ENCODE measurements at regions not wholly inside any gene's neighbourhood (a gene's known extent, or its start where the extent isn't known, plus 50 kb on each side); places are given as distances from the start of the nearest gene placed in this dataset.

DNA sequence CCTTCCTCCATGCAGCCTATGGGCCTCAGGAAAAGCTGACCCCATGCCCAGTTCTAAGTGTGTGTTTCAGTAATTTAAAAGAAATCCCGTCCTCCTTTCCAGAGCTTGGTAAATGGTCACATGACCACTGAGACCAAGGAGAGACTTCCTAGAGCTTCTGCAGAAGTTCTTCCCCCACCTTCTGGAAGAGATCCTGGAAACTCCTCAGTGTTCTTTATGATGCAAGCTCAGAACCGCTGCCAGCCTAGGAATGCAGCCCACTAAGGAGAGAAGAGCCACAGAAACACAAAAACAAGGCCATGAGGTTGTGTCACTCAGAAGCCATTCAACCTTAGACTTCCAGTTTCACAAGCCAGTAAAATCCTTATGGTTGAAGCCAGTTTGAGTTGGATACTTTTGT is 348.4 kb downstream of the TPBG start:
- DNase-seq (ENCODE audit: low read depth) = no peak
- no peak overlapping the region for H3K4me3 ChIP-seq (ENCODE audit: low read length)
- TF ChIP-seq CTCF (IDR thresholded peaks at IDR 0.05; ENCODE audit: insufficient read depth, low read depth, low read length, missing control alignments) = no peak

DNA sequence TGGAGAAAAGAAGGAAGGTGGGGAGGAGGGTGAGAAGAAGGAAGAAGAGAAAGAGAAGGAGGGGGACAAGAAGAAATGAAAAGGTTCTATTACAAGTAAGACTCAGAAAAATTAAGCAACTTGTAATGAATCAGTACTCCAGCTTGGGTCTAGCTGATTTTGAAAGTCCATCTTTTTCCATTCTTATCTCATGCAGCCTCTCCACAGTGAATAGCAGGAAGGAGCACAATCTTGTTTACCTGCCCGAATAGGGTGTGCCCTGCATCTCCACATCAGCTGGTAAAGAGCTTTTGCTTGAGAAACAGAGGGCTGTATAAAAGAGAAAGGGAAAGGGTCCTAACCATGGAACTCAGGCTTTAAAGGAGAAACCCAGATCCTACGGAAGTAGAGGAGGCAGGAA is 348.8 kb downstream of the TPBG start:
- TF ChIP-seq CTCF (IDR thresholded peaks at IDR 0.05; ENCODE audit: insufficient read depth, low read depth, low read length, missing control alignments) = no peak
- no peak for DNase-seq (ENCODE audit: low read depth)

GRCh38 chr6:82712826-82713225 is 349.2 kb downstream of the TPBG start:
- peak; percentile 11 for DNase-seq (ENCODE audit: low read depth)
- no peak overlapping the region for H3K4me3 ChIP-seq (ENCODE audit: low read length)
- peak; percentile 24 for TF ChIP-seq CTCF (IDR thresholded peaks at IDR 0.05; ENCODE audit: insufficient read depth, low read depth, low read length, missing control alignments)

More for the DNA sequence above, 348.8 kb downstream of the TPBG start:
- H3K4me3 ChIP-seq (ENCODE audit: low read length) = no peak overlapping the region

- TF ChIP-seq CTCF (IDR thresholded peaks at IDR 0.05; ENCODE audit: insufficient read depth, low read depth, low read length, missing control alignments) = no peak
- H3K4me3 ChIP-seq (ENCODE audit: low read length) = no peak overlapping the region
- no peak for DNase-seq (ENCODE audit: low read depth)
Observed at GRCh38 chr6:82720992-82721391, 344.6 kb downstream of the UBE3D start.

DNA sequence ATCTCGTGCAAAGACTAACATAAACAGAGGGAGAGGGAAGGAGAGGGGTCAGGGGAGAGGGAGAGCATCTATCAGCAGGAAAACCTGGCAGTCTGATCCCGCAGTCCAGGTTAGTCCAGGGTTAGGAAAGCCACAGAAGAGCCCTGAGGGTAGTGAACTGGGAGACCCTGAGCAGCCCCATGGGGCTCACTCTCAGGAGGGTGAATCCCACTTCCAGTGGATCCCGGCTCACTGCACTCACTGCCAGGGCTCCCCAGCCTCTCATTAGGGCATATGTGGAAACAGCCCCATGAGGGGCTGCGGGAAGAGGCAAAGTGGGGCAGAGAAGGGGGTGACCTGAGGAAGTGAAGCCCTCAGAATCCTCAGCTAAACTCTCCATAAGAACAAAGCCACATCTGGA is 329.9 kb downstream of the UBE3D start:
- H3K4me3 ChIP-seq (ENCODE audit: low read length) = no peak overlapping the region
- no peak for DNase-seq (ENCODE audit: low read depth)
- no peak for TF ChIP-seq CTCF (IDR thresholded peaks at IDR 0.05; ENCODE audit: insufficient read depth, low read depth, low read length, missing control alignments)

DNA sequence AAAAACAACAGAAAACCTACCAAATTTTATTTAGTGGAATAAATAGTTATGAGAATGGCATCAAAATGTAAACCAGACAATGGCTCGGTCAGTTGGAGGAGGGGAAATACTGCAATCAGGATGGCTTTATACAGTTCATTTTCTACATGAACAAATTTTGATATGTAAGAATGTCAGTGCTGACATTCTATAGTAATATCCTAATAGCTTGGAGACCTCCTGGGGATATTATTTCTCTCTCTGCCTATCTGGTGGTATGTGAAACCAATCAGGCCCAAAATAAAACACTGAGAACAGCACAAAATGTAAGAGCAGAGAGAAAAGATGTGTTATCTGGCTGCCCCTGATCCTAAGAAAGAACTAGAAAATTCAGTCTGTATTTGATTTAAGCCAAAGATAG is 327.7 kb downstream of the UBE3D start:
- TF ChIP-seq CTCF (IDR thresholded peaks at IDR 0.05; ENCODE audit: insufficient read depth, low read depth, low read length, missing control alignments) = no peak
- DNase-seq (ENCODE audit: low read depth) = no peak
- no peak overlapping the region for H3K4me3 ChIP-seq (ENCODE audit: low read length)

DNA sequence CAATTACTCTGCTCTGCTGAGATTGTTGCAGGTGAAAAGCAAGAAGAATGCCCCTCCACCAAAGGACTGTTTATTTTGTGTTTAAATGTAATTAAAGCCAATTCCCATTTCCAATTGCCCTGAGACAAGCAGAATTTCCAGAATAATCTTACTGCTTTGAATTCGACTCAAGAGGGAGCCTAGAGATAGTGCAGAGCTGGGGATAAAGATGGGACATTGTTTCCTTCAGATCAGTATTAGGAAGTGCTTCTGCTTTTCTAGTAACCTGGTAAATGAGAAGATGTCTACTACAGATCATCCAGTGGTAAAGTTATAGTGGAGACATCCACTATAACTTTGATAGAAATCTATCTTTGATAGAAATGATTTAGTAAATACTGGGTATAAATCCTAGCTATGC is 326.9 kb downstream of the UBE3D start:
- DNase-seq (ENCODE audit: low read depth) = no peak
- TF ChIP-seq CTCF (IDR thresholded peaks at IDR 0.05; ENCODE audit: insufficient read depth, low read depth, low read length, missing control alignments) = no peak
- no peak overlapping the region for H3K4me3 ChIP-seq (ENCODE audit: low read length)

All from epithelial cell of esophagus (primary cell).